ENCODE measurements at regions not wholly inside any gene's neighbourhood (a gene's known extent, or its start where the extent isn't known, plus 50 kb on each side); places are given as distances from the start of the nearest gene placed in this dataset.

DNA sequence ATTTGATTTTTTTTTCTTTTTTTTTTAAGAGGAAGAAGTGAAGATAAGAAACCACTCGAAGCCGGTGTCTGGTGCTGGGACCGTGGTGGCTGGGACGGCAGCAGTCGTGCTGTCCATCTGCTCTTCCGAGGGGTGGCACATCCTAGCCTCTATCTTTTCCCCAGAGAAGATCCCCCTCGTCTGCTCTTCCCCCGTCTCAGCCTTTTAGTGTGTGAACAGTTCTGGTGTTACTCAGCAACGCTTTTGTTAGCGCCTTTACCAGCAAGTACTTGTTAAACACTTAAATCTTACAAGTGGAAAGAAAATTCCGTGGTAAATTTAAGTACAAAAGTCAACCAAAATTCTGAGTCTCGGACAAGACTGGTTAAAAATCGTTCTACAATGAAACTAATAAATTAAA, 90.1 kb downstream of the RSPH3 start:
- peaks cover 39% of the 10 kb centered on the region for H3K79me1 ChIP-seq (ENCODE audit: low read length)
- H2AK5ac ChIP-seq (ENCODE audit: low read length) = no peak overlapping the region
- peak overlapping the region; percentile 16 for H4K8ac ChIP-seq (ENCODE audit: low read depth, low read length)
- peak in 1 of 2 donors; percentile 13 for DNase-seq
- H2BK12ac ChIP-seq (ENCODE audit: low read length) = peak overlapping the region; percentile 37
- H4K91ac ChIP-seq (ENCODE audit: low read depth, low read length) = peak overlapping the region; percentile 84
- H3K9me3 ChIP-seq (ENCODE audit: insufficient read depth, low read depth, low read length) = peaks cover 3% of the 10 kb centered on the region
- H3K36me3 ChIP-seq (ENCODE audit: control insufficient read depth in 1 of 2, insufficient read depth in 2 of 2, low read length in 2 of 2) = no peaks in the 10 kb centered on the region
- peaks cover 21 to 24% of the 10 kb centered on the region in 2 experiments for H3K4me1 ChIP-seq (ENCODE audit: control insufficient read depth in 1 of 2, insufficient read depth in 2 of 2, low read length in 2 of 2)
- H3K4me2 ChIP-seq (ENCODE audit: low read length) = peak overlapping the region; percentile 57
- H4K12ac ChIP-seq (ENCODE audit: low read depth, low read length) = peak overlapping the region; percentile 0
- H3K9ac ChIP-seq (ENCODE audit: low read length) = no peak overlapping the region
- H3K79me2 ChIP-seq (ENCODE audit: control insufficient read depth, insufficient read depth, low read length, poor library complexity) = peaks cover 4% of the 10 kb centered on the region
- peak overlapping the region; percentile 85 for H2BK120ac ChIP-seq (ENCODE audit: insufficient read depth, low read length, poor library complexity)
- peak overlapping the region; percentile 10 for H3K4ac ChIP-seq (ENCODE audit: low read depth, low read length)
- no CpG with 5 or more reads among the region's 13 CpGs for WGBS (ENCODE audit: extremely low coverage, insufficient coverage, insufficient read length)
- H3K18ac ChIP-seq (ENCODE audit: low read length) = no peak overlapping the region
- no peak overlapping the region for H3K23ac ChIP-seq (ENCODE audit: low read length)
- H3K4me3 ChIP-seq (ENCODE audit: low read depth, low read length) = no peak overlapping the region
- no peak overlapping the region for H2AFZ ChIP-seq (ENCODE audit: insufficient read depth, low read length, poor library complexity)
- H3K27ac ChIP-seq (ENCODE audit: low read depth, low read length) = peak overlapping the region; percentile 95
- H2BK5ac ChIP-seq (ENCODE audit: low read depth, low read length, poor library complexity) = peak overlapping the region; percentile 71
- H3K14ac ChIP-seq (ENCODE audit: low read length) = peak overlapping the region; percentile 9
- no peaks in the 10 kb centered on the region for H3K27me3 ChIP-seq (ENCODE audit: insufficient read depth, low read length)

DNA sequence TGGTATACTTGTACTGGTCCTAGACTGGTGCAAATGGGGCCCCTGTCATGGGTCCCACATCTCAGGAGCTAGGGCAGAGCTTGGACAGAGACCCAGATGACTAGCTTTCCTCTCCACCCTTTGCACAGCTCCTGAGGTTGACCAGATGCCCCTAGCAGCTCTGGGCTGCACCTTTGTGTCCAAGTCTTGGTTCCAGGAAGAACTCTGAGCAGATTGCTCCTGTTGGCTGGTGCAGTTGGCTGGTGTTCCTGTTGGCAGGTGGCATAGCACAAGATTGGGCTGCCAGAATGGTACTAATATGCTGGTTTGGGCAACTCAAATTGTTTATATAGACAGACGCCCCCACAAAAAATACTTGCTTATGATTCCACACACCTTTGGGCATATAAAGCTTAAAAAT, 89.4 kb upstream of the EZR start:
- H2BK120ac ChIP-seq (ENCODE audit: insufficient read depth, low read length, poor library complexity) = peak overlapping the region; percentile 56
- no peak overlapping the region for H3K4ac ChIP-seq (ENCODE audit: low read depth, low read length)
- H2AFZ ChIP-seq (ENCODE audit: insufficient read depth, low read length, poor library complexity) = no peak overlapping the region
- H3K79me1 ChIP-seq (ENCODE audit: low read length) = peaks cover 32% of the 10 kb centered on the region
- H4K12ac ChIP-seq (ENCODE audit: low read depth, low read length) = no peak overlapping the region
- H3K4me3 ChIP-seq (ENCODE audit: low read depth, low read length) = no peak overlapping the region
- peak overlapping the region; percentile 21 for H2BK5ac ChIP-seq (ENCODE audit: low read depth, low read length, poor library complexity)
- no peak overlapping the region for H3K4me2 ChIP-seq (ENCODE audit: low read length)
- H3K18ac ChIP-seq (ENCODE audit: low read length) = peak overlapping the region; percentile 37
- peaks cover 3% of the 10 kb centered on the region for H3K9me3 ChIP-seq (ENCODE audit: insufficient read depth, low read depth, low read length)
- WGBS (ENCODE audit: extremely low coverage, insufficient coverage, insufficient read length) = no CpG with 5 or more reads among the region's 1 CpG
- H3K4me1 ChIP-seq (ENCODE audit: control insufficient read depth in 1 of 2, insufficient read depth in 2 of 2, low read length in 2 of 2) = peaks cover 21 to 22% of the 10 kb centered on the region in 2 experiments
- peaks cover 4% of the 10 kb centered on the region for H3K79me2 ChIP-seq (ENCODE audit: control insufficient read depth, insufficient read depth, low read length, poor library complexity)
- peak overlapping the region; percentile 90 for H2AK5ac ChIP-seq (ENCODE audit: low read length)
- no peaks in the 10 kb centered on the region for H3K27me3 ChIP-seq (ENCODE audit: insufficient read depth, low read length)
- no peak overlapping the region for H3K23ac ChIP-seq (ENCODE audit: low read length)
- peak overlapping the region; percentile 74 for H4K91ac ChIP-seq (ENCODE audit: low read depth, low read length)
- no peak overlapping the region for H3K27ac ChIP-seq (ENCODE audit: low read depth, low read length)
- H3K36me3 ChIP-seq (ENCODE audit: control insufficient read depth in 1 of 2, insufficient read depth in 2 of 2, low read length in 2 of 2) = no peaks in the 10 kb centered on the region
- H3K14ac ChIP-seq (ENCODE audit: low read length) = peak overlapping the region; percentile 27
- no peak overlapping the region for H4K8ac ChIP-seq (ENCODE audit: low read depth, low read length)
- H3K9ac ChIP-seq (ENCODE audit: low read length) = no peak overlapping the region
- DNase-seq = no peak
- H2BK12ac ChIP-seq (ENCODE audit: low read length) = peak overlapping the region; percentile 94

DNA sequence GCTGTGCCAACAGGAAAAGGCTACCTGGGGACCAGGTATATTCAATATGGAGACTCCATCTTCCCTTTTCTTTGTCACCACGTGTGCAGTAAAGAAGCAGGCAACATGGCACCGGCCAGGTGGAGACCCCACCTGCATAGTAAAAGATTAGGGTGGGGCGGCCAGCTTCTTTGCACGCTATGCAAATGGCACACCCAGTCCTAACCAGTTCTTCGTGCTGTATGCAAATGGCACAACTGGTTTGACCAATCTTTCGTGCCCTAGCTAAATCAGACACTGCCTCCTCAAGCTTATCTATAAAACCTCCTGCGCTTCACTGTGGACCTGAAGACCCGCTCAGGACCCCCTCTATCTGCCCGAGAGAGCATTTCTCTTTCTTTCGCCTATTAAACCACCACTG, 88.8 kb upstream of the EZR start:
- DNase-seq = peak in 1 of 2 donors; percentile 27
- Histone ChIP-seq H3K4me2 (ENCODE audit: low read length) (no peak overlapping the region), H3K36me3 (ENCODE audit: control insufficient read depth in 1 of 2, insufficient read depth in 2 of 2, low read length in 2 of 2) (no peaks in the 10 kb centered on the region), H2BK5ac (ENCODE audit: low read depth, low read length, poor library complexity) (no peak overlapping the region), H3K27me3 (ENCODE audit: insufficient read depth, low read length) (no peaks in the 10 kb centered on the region), H3K4me3 (ENCODE audit: low read depth, low read length) (no peak overlapping the region), H3K4ac (ENCODE audit: low read depth, low read length) (no peak overlapping the region), H2AK5ac (ENCODE audit: low read length) (no peak overlapping the region), H2BK12ac (ENCODE audit: low read length) (peak overlapping the region; percentile 3), H3K9ac (ENCODE audit: low read length) (no peak overlapping the region), H2AFZ (ENCODE audit: insufficient read depth, low read length, poor library complexity) (no peak overlapping the region), H3K23ac (ENCODE audit: low read length) (no peak overlapping the region), H2BK120ac (ENCODE audit: insufficient read depth, low read length, poor library complexity) (peak overlapping the region; percentile 27), H3K18ac (ENCODE audit: low read length) (no peak overlapping the region), H3K79me2 (ENCODE audit: control insufficient read depth, insufficient read depth, low read length, poor library complexity) (peaks cover 4% of the 10 kb centered on the region), H4K91ac (ENCODE audit: low read depth, low read length) (no peak overlapping the region), H3K9me3 (ENCODE audit: insufficient read depth, low read depth, low read length) (peaks cover 3% of the 10 kb centered on the region), H3K14ac (ENCODE audit: low read length) (no peak overlapping the region), H4K8ac (ENCODE audit: low read depth, low read length) (no peak overlapping the region), H3K27ac (ENCODE audit: low read depth, low read length) (no peak overlapping the region), H3K79me1 (ENCODE audit: low read length) (peaks cover 31% of the 10 kb centered on the region), H4K12ac (ENCODE audit: low read depth, low read length) (no peak overlapping the region), H3K4me1 (ENCODE audit: control insufficient read depth in 1 of 2, insufficient read depth in 2 of 2, low read length in 2 of 2) (peaks cover 21% of the 10 kb centered on the region in 2 experiments)
- WGBS (ENCODE audit: extremely low coverage, insufficient coverage, insufficient read length) = no CpG with 5 or more reads among the region's 10 CpGs

DNA sequence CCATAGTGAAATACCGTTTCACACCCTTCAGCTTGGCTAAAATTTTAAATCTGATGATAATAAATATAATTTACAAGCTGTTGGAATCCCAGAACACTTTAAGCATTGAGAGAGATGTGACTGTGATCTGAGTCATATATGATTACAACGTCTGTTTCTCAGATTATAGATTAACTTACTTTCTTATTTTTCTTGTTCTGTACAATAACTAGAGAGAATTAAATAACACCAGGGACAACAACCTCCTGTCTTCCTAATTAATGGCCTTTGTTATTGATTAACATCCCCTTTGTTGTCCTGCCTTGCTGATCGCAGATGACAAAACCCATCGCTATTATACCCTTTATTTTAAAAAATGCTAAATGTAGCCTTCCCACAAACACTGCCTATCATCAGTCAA, 87.8 kb upstream of the EZR start:
- peaks cover 1% of the 10 kb centered on the region for H3K79me2 ChIP-seq (ENCODE audit: control insufficient read depth, insufficient read depth, low read length, poor library complexity)
- no peak overlapping the region for H3K23ac ChIP-seq (ENCODE audit: low read length)
- no peak overlapping the region for H3K27ac ChIP-seq (ENCODE audit: low read depth, low read length)
- H2AK5ac ChIP-seq (ENCODE audit: low read length) = no peak overlapping the region
- no peak overlapping the region for H4K12ac ChIP-seq (ENCODE audit: low read depth, low read length)
- peaks cover 23% of the 10 kb centered on the region for H3K79me1 ChIP-seq (ENCODE audit: low read length)
- WGBS (ENCODE audit: extremely low coverage, insufficient coverage, insufficient read length) = no CpG with 5 or more reads among the region's 4 CpGs
- no peak overlapping the region for H2BK120ac ChIP-seq (ENCODE audit: insufficient read depth, low read length, poor library complexity)
- H2BK5ac ChIP-seq (ENCODE audit: low read depth, low read length, poor library complexity) = no peak overlapping the region
- H3K36me3 ChIP-seq (ENCODE audit: control insufficient read depth in 1 of 2, insufficient read depth in 2 of 2, low read length in 2 of 2) = no peaks in the 10 kb centered on the region
- no peak overlapping the region for H3K14ac ChIP-seq (ENCODE audit: low read length)
- H3K4me1 ChIP-seq (ENCODE audit: control insufficient read depth in 1 of 2, insufficient read depth in 2 of 2, low read length in 2 of 2) = peaks cover 14% of the 10 kb centered on the region in 2 experiments
- no peak overlapping the region for H2AFZ ChIP-seq (ENCODE audit: insufficient read depth, low read length, poor library complexity)
- no peak overlapping the region for H3K4ac ChIP-seq (ENCODE audit: low read depth, low read length)
- no peak for DNase-seq
- no peak overlapping the region for H3K4me3 ChIP-seq (ENCODE audit: low read depth, low read length)
- no peak overlapping the region for H3K18ac ChIP-seq (ENCODE audit: low read length)
- no peak overlapping the region for H3K4me2 ChIP-seq (ENCODE audit: low read length)
- H4K91ac ChIP-seq (ENCODE audit: low read depth, low read length) = no peak overlapping the region
- no peak overlapping the region for H2BK12ac ChIP-seq (ENCODE audit: low read length)
- no peak overlapping the region for H4K8ac ChIP-seq (ENCODE audit: low read depth, low read length)
- H3K9ac ChIP-seq (ENCODE audit: low read length) = no peak overlapping the region
- H3K9me3 ChIP-seq (ENCODE audit: insufficient read depth, low read depth, low read length) = peaks cover 3% of the 10 kb centered on the region
- H3K27me3 ChIP-seq (ENCODE audit: insufficient read depth, low read length) = no peaks in the 10 kb centered on the region
